SU-DHL-6 (cell line): ENCODE measurements at regions not wholly inside any gene's neighbourhood (a gene's known extent, or its start where the extent isn't known, plus 50 kb on each side); places are given as distances from the start of the nearest gene placed in this dataset.

Source experiments
- CTCF ChIP-seq: fragments of 200-600 bp; sonication (generic); IDR thresholded peaks from one replicate; pipeline ENCODE4 v1.5.1; 2017; ENCODE audit warnings: antibody characterized with exemption, mild to moderate bottlenecking, low read length, moderate library complexity; ENCODE audit not compliant: insufficient read depth, poor library complexity, severe bottlenecking
- EZH2phosphoT487 ChIP-seq: fragments of 200-600 bp; sonication (generic), shearing (Covaris generic); conservative IDR thresholded peaks from 2 replicates; pipeline ENCODE4 v1.6.1; 2018; ENCODE audit warnings: mild to moderate bottlenecking, antibody characterized with exemption, low read length, moderate library complexity, mixed read lengths

DNA sequence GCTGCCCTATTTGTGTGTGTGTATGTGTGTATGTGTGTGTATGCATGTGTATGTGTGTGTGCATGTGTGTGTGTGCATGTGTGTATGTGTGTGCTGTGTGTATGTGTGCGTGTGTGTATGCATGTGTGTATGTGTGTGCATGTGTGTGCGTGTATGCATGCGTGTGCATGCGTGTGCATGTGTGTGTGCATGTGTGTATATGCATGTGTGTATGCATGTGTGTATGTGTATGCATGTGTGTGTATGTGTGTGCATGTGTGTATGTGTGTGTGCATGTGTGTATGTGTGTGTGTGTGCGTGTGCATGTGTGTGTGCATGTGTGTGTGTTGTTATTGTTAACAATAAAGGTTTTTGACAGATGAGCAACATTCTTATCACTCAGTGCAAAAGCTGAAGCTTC, 110.8 kb upstream of the HES1 start:
- no peak for TF ChIP-seq CTCF
- no peak for TF ChIP-seq EZH2phosphoT487
